ENCODE measurements at regions not wholly inside any gene's neighbourhood (a gene's known extent, or its start where the extent isn't known, plus 50 kb on each side); places are given as distances from the start of the nearest gene placed in this dataset.

GRCh38 chr1:57824535-57824934, 400.7 kb upstream of the DAB1 start:
- Histone ChIP-seq H4K20me1 (ENCODE audit: insufficient read depth, low read length) (no peaks in the 10 kb centered on the region), H3K4me3 (ENCODE audit: low read depth in 1 of 2, low read length in 2 of 2) (no peak overlapping the region), H3K27ac (ENCODE audit: low read length) (no peak overlapping the region), H3K4me2 (ENCODE audit: insufficient read depth, low read length) (no peak overlapping the region), H3K4me1 (ENCODE audit: insufficient read depth, low read length) (no peaks in the 10 kb centered on the region), H3K27me3 (ENCODE audit: insufficient read depth, low read length, poor library complexity) (no peaks in the 10 kb centered on the region), H3K9ac (ENCODE audit: low read depth, low read length) (no peak overlapping the region), H3K36me3 (ENCODE audit: insufficient read depth, low read length) (no peaks in the 10 kb centered on the region), H3K9me3 (ENCODE audit: insufficient read depth, low read length, severe bottlenecking) (no peaks in the 10 kb centered on the region), H3K79me2 (ENCODE audit: insufficient read depth, low read length) (no peaks in the 10 kb centered on the region), H2AFZ (ENCODE audit: low read depth, low read length) (no peak overlapping the region)
- DNase-seq (no peak), ATAC-seq (ENCODE audit: insufficient read depth, low read depth) (no peak)
- TF ChIP-seq EZH2 (IDR thresholded peaks at IDR 0.05; ENCODE audit: borderline replicate concordance, low read depth, low read length, severe bottlenecking): no peak
- no peak for TF ChIP-seq CTCF (IDR thresholded peaks at IDR 0.05; ENCODE audit: borderline replicate concordance, extremely low read depth, low read length, poor library complexity, severe bottlenecking)

- no peak overlapping the region for H2AFZ ChIP-seq (ENCODE audit: low read depth, low read length)
- no peaks in the 10 kb centered on the region for H3K27me3 ChIP-seq (ENCODE audit: insufficient read depth, low read length, poor library complexity)
- no peak overlapping the region for H3K4me3 ChIP-seq (ENCODE audit: low read depth in 1 of 2, low read length in 2 of 2)
- no peak overlapping the region for H3K9ac ChIP-seq (ENCODE audit: low read depth, low read length)
- H3K79me2 ChIP-seq (ENCODE audit: insufficient read depth, low read length): no peaks in the 10 kb centered on the region
- no peaks in the 10 kb centered on the region for H3K9me3 ChIP-seq (ENCODE audit: insufficient read depth, low read length, severe bottlenecking)
- ATAC-seq (ENCODE audit: insufficient read depth, low read depth) (no peak), DNase-seq (no peak)
- H4K20me1 ChIP-seq (ENCODE audit: insufficient read depth, low read length): no peaks in the 10 kb centered on the region
- no peak overlapping the region for H3K27ac ChIP-seq (ENCODE audit: low read length)
- no peaks in the 10 kb centered on the region for H3K36me3 ChIP-seq (ENCODE audit: insufficient read depth, low read length)
- TF ChIP-seq CTCF (IDR thresholded peaks at IDR 0.05; ENCODE audit: borderline replicate concordance, extremely low read depth, low read length, poor library complexity, severe bottlenecking) (no peak), EZH2 (IDR thresholded peaks at IDR 0.05; ENCODE audit: borderline replicate concordance, low read depth, low read length, severe bottlenecking) (no peak)
- no peaks in the 10 kb centered on the region for H3K4me1 ChIP-seq (ENCODE audit: insufficient read depth, low read length)
- H3K4me2 ChIP-seq (ENCODE audit: insufficient read depth, low read length): no peak overlapping the region
Observed at GRCh38 chr1:57820356-57821095, 396.7 kb upstream of the DAB1 start.

- H3K27me3 ChIP-seq (ENCODE audit: insufficient read depth, low read length, poor library complexity): no peaks in the 10 kb centered on the region
- no peak overlapping the region for H2AFZ ChIP-seq (ENCODE audit: low read depth, low read length)
- H3K79me2 ChIP-seq (ENCODE audit: insufficient read depth, low read length): no peaks in the 10 kb centered on the region
- no peak overlapping the region for H3K4me3 ChIP-seq (ENCODE audit: low read depth in 1 of 2, low read length in 2 of 2)
- H3K9me3 ChIP-seq (ENCODE audit: insufficient read depth, low read length, severe bottlenecking): no peaks in the 10 kb centered on the region
- DNase-seq (no peak), ATAC-seq (ENCODE audit: insufficient read depth, low read depth) (no peak)
- no peak overlapping the region for H3K4me2 ChIP-seq (ENCODE audit: insufficient read depth, low read length)
- no peaks in the 10 kb centered on the region for H3K36me3 ChIP-seq (ENCODE audit: insufficient read depth, low read length)
- TF ChIP-seq EZH2 (IDR thresholded peaks at IDR 0.05; ENCODE audit: borderline replicate concordance, low read depth, low read length, severe bottlenecking): no peak
- no peak for TF ChIP-seq CTCF (IDR thresholded peaks at IDR 0.05; ENCODE audit: borderline replicate concordance, extremely low read depth, low read length, poor library complexity, severe bottlenecking)
- no peaks in the 10 kb centered on the region for H3K4me1 ChIP-seq (ENCODE audit: insufficient read depth, low read length)
- no peaks in the 10 kb centered on the region for H4K20me1 ChIP-seq (ENCODE audit: insufficient read depth, low read length)
- no peak overlapping the region for H3K9ac ChIP-seq (ENCODE audit: low read depth, low read length)
- H3K27ac ChIP-seq (ENCODE audit: low read length): no peak overlapping the region
Observed at GRCh38 chr1:57819893-57820292, 396.0 kb upstream of the DAB1 start.

All from DND-41 (cell line).